Esophagus squamous epithelium (tissue), 4 donors: ENCODE measurements at regions not wholly inside any gene's neighbourhood (a gene's known extent, or its start where the extent isn't known, plus 50 kb on each side); places are given as distances from the start of the nearest gene placed in this dataset.

Experiments used
- CTCF ChIP-seq, 6 experiments: fragments of 450-650 bp in 4 of 6; fragments of 200-600 bp in 2 of 6; sonication (generic) in 2 of 6; IDR thresholded peaks; one replicate each; pipeline ENCODE4 v1.5.1; 2016 to 2019; ENCODE audit warnings: antibody characterized with exemption in 6 of 6, mild to moderate bottlenecking in 4 of 6, moderate library complexity in 4 of 6
- POLR2A ChIP-seq, 4 donors: fragments of 450-650 bp; IDR thresholded peaks; one replicate each; pipeline ENCODE4 v1.6.1; 2017; ENCODE audit warnings: antibody characterized with exemption in 4 of 4, mild to moderate bottlenecking in 4 of 4, moderate library complexity in 3 of 4

- TF ChIP-seq CTCF (IDR thresholded peaks at IDR 0.05): no peak
- TF ChIP-seq POLR2A (IDR thresholded peaks at IDR 0.05): no peak
Observed at GRCh38 chr21:20814090-20814489, 184.1 kb upstream of the NCAM2 start.
